HG02840 (cell line): ENCODE measurements at regions not wholly inside any gene's neighbourhood (a gene's known extent, or its start where the extent isn't known, plus 50 kb on each side); places are given as distances from the start of the nearest gene placed in this dataset.
"Not testable (repeated sequence)": the region's sequence is repeated elsewhere in the genome, so short reads cannot be mapped to it uniquely, and the experiment has no call there.

Experiments used
- ATAC-seq: cut with Tn5 transposase; IDR thresholded peaks from one replicate; pipeline ENCODE4 v1.9.1; 2021; ENCODE audit warnings: mild to moderate bottlenecking, moderate library complexity, moderate number of reproducible peaks; ENCODE audit not compliant: unreplicated experiment, low FRiP score

DNA sequence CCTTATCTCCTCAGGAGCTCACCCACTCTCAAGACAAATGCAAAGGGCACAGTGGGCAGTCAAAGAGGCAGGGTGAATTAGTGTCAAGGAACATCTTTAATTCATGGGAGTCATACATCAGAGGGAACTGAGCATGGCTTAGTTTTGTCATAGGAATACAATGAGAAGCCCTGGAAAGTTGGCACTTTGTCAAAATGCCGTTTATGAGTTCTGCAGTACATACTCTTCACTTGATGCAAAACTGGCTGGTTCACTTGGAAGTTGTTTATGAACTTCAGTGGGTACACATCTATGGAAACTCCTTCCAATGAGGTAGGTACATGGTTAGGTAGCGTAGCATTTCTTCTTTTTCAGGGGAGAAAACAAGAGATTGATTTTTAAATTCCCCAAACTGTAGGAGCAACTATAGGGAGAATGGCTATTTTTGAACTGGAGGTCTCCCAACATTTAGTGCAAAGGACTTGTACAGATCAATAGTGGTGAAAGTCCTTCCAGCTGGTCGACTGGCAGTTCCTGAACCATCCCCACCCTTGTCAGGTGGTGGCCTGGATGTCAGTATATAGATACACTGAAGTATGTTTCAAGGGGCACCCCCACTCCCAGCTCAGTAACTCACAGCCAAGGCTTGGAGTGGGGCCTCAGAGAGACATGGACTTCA is 580.5 kb downstream of the REEP3 start:
- ATAC-seq, result no peak

DNA sequence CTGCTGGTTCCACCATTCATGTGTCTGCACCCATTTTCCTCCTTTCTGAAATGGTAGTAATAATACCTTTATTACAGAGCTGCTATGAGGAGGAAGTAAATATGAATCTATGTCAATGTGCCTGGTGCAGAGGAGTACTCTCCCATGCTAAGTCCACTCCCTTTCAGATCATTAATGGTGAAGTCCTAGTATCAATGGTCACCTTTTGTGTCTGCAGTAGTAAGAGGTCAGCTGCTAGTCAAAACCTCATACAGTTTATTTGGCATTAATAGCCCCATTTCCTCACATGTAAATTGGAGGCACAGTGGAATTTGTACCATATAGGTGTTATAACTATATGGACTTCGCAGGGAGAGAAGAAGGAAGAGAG is 581.0 kb downstream of the REEP3 start:
- ATAC-seq, result no peak

DNA sequence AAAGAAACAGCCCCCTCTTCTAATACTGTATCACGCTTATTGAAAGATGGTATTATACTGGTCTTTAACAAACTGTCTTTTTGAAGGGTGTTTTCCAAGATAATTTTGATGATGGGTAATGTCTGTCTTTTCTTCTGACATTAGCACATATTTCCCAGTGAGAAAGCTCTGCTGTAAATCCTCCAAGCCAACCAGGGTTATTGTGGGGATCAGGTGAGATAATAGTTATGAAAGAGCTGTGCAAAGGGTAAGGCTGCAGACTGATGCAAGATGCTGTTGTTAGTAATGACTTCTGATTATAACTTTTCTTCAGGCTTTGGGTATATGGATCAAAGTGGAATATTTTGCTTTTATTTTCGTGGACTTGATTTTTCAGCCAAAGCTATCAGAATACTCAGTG is 581.7 kb downstream of the REEP3 start:
- no peak for ATAC-seq

DNA sequence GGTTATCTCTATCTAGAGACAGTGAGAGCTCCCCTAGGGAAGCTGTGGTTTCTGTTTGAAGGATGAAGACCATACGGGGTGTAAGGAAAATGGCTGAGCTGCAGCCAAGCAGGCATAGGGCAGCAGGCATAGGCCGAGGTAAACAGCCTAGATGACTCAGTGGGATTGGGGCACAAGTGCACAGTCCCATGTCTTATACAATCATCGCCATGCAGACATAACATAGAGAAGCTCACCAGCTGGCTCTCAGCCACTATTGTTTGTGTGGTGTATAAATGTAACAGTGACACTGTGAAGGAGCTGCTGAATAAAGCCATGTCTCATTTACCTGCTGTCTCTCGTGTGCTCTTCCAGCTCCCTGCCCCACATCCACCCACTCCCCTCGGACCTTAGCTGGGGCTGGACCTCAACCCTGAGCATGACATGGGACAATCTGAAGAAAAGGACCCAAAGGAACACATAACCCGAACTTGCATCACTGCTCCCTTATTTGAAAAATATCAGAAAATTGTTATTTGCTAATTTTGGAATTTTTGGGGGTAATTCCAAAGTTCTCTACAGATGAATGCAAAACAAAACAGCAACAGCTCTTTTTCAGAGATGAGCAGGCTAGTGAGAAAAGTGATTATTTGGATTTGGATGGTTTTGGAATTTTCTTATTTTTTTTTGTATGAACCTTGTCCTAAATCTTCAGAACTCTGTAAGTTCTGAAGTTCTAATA is 582.7 kb downstream of the REEP3 start:
- ATAC-seq, result no peak

DNA sequence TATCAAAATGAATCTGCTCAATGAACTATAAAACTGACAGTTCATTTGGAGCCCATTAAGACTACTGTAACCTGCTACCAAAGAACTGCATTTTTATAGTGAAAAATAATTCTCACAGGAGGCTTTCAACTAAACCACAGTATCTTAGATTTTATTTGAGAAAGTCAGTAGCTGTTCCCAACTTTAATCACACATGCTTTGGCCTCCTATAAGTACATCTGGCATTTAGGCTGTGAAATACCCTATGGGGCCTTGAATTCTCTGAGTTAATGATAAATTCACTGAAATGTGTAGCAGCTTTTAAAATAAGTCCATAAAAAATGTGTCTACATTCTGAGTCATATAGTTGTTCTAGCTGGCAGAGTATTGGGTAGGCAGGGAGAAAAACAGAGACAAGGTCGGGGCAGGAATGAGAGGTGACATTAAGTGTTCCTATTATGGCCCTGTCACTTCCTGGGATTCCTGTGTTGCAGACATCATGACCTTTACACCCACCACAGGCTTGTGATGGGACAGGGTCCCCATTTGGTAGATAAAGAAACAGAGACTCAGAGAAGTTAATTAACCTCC is 588.8 kb downstream of the REEP3 start:
- ATAC-seq, result no peak

DNA sequence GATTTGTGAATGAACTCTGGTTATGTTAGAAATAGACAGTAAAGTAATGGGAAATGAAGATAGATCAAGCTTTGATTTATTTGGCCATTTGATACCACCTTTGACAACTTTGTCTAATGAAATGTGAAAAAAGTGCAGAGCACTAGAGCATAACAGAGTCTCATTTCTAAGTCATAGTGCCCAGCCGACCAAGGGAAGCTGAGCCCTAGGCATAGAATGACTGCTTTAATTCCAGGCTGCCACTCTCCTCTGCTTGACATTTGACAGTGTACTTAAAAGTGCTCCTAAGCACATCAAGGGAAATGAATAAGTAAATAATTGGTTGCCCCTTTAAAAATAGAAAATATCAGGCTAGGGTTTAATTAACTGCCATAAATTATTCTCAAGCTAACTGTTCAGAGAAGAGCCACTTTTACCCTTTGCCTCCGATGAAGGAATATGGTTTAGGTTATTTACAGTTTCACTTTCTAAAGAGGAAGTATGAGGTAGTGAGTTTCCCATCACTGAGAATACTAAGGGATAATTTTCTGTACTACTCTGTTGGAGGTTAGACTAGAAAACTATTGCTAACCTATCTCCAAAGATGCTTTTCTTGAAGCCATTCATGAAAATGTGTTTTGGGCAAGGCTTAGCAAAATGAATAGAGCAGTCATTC is 591.6 kb downstream of the REEP3 start:
- ATAC-seq, result no peak

DNA sequence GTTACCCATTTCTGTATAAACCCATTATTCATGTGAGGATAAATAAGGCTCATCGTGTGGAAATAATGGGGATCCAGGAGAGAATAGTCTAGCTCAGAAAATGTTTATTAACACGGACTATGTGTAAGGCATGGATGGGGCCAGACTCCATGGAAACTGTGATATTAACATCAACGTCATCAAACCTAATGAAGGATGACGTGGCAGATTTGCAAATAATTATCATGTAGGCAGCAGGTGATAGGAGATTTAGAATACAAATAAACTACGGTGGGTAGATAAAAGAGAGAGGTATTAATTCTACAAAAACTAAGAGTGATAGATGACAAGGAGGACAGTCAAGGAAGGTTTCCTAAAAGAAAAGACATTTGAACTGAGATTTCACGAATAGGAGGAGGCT is 592.2 kb downstream of the REEP3 start:
- ATAC-seq, result no peak

DNA sequence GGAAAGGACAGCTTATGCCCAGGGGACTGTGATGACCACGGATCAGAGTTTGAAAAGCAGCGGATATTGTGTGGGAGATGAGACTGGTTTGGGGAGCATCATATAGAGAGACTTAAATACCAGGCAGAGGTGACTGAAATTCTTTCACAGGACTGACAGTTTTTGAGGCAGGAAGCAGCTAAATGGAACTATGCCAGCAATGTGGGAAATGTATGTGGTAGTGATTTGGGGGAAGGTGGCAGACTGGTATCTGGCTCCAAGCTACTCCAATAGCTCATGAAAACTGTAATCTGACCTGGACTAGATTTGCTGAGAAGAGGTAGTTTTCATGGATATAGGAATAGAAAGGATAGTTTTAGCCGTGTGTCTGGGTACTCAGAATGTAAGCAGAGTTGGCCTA is 592.6 kb downstream of the REEP3 start:
- ATAC-seq, result no peak

DNA sequence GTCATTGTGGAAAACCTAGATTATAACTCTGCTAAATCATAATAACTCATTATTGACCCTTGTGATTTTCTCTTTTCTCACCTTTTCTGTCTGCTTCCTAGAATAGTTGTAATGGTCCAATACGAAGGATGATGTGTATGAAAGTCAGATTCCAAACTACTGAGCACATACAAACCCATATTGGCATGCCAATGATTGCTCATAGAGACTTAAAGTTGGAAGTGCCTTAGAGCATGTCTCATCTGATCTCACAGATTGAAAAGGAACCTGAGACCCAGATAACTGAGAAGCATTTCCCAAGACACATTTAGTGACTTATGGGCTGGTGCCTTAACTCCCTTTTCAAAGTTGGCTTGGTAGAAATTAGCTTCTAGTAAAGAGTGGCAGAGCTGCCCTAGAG is 594.3 kb downstream of the REEP3 start:
- no peak for ATAC-seq

DNA sequence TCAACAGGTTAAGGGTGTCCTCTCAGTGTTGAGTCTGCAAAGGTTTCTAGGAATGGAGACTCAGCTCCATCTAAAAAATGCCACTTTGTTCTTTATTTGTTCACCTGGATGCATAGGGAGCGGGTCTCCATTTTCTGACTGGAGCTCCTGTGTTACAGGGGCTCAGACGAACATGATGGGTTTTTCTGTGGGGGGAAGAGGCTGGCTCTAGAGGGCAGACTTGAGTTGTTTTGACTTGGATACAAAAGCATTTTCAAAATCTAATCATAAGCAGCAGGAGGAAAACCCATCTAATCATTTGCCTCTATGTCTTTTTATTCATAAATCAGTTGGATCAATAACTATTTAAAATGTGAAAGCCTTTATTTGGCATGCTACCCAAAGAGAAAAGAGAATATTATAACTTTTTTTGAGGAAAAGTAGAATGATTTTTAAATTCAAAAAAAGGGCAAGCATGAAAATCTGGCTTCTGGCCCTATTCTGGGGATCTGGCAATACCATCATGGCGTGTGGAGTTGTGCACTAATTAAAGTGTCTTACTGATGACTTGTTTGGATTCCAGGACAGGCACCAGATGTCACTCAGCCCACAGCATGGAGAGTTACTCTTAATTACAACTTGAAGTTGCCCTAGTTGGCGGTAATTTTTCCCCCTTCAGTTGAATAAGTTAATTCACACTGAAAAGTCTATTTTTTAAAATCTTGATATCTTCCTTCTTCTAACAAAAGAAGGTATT is 594.9 kb downstream of the REEP3 start:
- no peak for ATAC-seq

DNA sequence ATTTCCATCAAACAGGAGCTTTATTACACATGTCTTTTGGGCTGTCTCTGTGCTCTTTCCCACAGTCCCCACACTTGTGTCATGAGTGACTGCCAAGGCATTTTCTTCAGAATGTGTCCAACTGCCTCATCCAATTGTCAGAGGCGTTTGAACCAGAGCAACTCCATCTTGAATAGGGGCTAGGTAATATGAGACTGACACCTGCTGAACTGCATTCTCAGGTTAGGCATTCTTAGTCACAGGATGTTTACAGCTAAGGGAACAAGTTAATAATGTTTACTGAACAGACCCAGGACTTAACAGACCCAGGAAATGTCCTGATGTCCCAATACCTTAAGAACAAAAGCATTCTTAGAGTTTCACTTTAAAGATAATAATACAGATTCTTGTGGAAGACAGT is 595.5 kb downstream of the REEP3 start:
- no peak for ATAC-seq

DNA sequence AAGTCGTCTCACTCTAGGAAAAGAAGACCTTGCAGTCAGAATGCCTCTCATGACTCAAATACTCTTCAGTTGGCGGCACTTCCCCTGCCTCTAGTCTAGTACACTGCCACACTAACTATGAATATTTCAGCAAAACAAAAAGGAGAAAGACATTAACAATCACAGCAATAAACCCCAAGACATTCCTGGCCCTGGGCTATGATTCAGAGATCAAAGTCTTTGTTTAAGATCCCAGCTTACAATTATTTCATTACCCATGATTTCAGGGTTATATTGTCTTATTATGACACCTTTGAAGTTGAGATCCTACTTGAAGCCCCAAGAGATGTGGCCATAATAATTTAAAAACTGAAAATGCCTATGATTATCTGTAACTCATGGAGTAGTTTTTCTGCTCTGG is 597.5 kb downstream of the REEP3 start:
- ATAC-seq, result no peak

DNA sequence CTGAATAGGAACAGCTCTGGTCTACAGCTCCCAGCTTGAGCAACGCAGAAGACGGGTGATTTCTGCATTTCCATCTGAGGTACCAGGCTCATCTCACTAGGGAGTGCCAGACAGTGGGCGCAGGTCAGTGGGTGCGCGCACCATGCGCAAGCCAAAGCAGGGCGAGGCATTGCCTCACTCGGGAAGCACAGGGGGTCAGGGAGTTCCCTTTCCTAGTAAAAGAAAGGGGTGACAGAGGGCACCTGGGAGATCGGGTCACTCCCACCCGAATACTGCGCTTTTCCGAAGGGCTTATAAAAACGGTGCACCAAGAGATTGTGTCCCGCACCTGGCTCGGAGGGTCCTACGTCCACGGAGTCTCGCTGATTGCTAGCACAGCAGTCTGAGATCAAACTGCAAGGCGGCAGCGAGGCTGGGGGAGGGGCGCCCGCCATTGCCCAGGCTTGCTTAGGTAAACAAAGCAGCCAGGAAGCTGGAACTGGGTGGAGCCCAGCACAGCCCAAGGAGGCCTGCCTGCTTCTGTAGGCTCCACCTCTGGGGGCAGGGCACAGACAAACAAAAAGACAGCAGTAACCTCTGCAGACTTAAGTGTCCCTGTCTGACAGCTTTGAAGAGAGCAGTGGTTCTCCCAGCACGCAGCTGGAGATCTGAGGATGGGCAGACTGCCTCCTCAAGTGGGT is 599.2 kb downstream of the REEP3 start:
- not testable (repeated sequence) for ATAC-seq

DNA sequence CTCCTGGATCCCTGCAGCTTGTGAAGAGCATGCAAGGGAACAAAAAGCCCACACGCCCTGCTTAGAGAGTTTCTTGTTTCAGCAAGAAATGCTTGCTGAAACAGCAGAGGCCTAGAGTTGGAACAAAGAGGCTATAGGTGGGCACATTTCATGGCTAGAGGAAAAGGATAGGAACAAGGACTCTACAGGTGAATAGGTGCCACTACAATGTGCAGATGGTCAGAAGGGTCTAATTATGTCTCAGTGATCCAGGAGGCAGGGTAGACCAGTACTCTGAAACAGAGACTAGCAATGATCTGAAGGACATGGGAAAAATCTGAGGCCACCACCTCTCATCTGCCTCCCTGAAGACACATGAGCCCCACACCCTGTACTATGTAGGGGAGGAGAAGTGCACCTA is 609.0 kb downstream of the REEP3 start:
- ATAC-seq, result no peak

DNA sequence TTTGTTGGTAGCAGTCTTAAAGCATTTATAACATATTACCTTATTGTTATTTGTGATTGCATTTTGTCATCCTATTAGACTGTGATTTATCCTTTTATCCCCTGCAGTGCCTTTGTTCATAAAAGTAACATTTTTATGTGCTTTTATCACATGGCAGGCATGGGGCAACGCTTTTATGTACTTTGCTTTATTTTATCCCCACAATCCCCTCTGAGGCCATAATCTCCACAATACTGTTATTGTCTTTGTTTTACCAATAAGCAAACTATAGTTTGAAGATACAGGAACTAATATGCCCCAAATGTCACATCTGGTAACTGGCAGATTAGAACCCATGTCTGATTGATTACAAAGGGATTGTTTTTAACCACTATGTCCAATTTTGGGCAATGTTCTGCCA is 613.5 kb downstream of the REEP3 start:
- ATAC-seq, result no peak

DNA sequence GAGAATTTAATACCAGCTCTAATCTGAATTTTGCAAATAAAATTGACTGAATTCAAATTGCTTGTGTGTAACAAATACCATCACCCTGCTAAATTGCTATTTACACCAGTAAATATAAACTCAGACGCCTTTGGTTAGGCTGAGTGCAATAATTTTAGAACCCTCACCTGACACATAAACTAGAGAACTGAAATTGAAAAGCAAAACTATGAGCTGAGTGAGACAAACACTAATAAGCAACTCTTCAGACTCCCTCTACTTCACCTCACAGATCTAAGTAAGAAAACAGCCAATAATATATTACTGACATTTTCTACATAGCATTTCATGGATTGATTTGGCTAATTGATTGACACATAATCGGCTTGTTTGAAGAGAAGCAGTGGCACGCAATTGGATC is 621.2 kb downstream of the REEP3 start:
- no peak for ATAC-seq

DNA sequence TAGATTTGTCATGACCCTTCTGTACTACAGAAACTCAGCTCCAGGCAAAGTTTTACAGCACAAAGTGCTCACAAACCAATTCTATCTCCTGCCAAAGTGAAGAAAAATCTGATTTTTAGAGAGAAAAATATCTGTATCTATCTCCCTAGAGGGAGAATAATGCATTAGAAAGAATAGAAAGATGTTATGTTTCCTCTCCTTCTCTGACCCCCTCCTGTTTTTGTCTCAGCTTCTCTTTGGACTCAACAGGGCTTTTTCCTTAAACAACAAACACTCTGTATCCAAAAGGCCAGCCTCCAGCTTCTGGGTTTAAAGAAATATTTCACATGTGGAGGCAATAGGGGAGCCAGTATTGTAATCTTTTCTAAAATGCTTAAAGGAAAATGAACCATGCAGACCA is 627.4 kb downstream of the REEP3 start:
- no peak for ATAC-seq

DNA sequence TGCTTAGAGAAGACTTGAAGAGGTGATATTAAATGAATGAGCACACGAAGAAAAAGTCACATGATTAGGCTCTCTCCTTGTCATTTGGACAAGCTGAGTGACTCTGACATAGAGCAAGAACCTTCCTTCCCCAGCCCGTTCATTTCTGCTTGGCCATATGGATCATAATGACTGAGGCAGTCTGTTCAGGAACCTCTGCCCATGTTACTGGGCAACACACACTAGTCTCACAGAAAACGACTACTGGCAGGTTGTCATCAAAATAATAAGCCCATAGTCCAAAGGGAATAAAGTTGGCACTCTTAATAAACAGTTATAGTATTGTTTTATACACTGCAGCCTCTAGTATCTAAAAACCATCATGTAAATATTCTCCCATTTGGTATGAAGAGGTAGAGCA is 635.0 kb downstream of the REEP3 start:
- ATAC-seq, result no peak

DNA sequence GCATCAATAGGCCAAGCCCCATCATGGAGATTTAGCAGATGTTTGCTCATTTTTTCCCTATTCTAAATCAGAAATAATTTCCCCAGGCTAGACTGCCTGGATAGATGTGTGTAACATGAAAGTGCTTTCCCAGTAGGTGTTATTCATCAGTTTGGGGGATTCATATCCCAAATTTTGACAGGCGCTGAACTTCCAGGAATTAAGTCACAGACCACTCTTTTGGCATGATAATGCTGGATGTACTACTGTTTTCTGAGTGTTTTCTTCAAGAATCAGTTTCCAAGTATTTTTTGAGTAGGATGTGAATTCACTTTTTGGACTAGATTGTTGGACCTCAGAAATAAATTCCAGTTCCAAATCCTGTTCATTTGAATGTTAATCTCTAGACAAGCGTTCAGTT is 637.4 kb downstream of the REEP3 start:
- no peak for ATAC-seq
